Heart left ventricle (tissue), 13 donors: ENCODE measurements at regions not wholly inside any gene's neighbourhood (a gene's known extent, or its start where the extent isn't known, plus 50 kb on each side); places are given as distances from the start of the nearest gene placed in this dataset.

ENCODE experiments used
- POLR2A ChIP-seq, 2 donors: fragments of 450-650 bp; IDR thresholded peaks; one replicate each; pipeline ENCODE4 v1.6.1; 2017; ENCODE audit warnings: antibody characterized with exemption in 2 of 2, mild to moderate bottlenecking in 2 of 2, moderate library complexity in 2 of 2
- TF ChIP-seq, protein P1 (sequence below), 12 donors: fragments of 200-600 bp; sonication (generic) in 4 of 12; IDR thresholded peaks; one replicate each; pipeline versions ENCODE4 v1.5.0 to v1.8.0; 2018 to 2022; ENCODE audit warnings: antibody characterized with exemption in 12 of 12, mild to moderate bottlenecking in 5 of 12
- donor health status: ischemic (EF 13 %, LVEDD 7.1; RV severe dilation, severe dysfunction).
- donor health status: DM: no; HTN: yes; CAD: no.
- donor health status: DM: no; HTN: no; CAD: no.
- donor health status: ischemic (EF 25% LVEDD 6.9; RV normal size, moderate dysfunction).
- donor health status: ischemic (EF 25% LVEDD 5.7; RV mildly dilated, moderate dysfunction).
- donor health status: ischemic (EF 35%, LVEDD 5.7; RV mildly dilated, moderate dysfunction).
- donor health status: nonischemic (EF 11% LVEDD 7.7; RV severe dilation, severe dysfunction).
- donor health status: DM: yes; HTN: yes; CAD: no.
- donor health status: PGD.
- donor health status: ischemic (EF 29% LVEDD 5.4; RV normal size, mild dysfunction).
- donor health status: nonischemic (EF 23%, LVEDD 6.1; RV moderate dilation, normal function).

DNA sequence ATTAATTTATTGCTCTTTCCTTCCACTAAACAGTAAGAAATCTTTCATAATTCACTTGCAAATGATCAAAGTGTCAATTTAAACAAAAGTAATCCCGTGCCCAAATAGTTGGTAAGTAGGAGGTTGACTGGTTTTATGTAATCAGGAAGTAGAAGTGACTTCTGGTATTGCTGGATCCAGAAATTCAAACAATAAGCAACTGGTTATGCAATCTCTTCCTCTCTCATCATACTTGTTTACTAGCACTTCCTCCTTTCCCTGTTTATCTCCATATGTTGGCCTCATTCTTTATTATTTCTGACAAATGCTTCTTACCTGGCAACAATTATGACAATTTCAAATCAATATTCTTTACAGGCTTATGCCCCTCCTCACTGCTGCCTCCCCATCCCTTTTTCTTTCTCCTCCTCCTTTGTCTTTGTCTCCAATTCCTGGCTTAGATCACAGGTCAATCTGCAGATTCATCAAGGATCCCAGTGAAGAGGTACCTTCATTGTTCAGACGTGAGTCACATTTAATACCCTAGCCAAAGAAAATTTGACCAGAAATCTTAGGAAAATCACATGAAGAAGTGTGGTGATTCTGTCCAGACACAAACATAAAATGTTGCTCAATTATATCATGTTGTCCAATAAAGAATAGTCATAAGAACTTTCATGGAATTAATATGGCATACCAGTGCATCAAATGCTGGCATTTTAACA lies 323.2 kb upstream of the PCDH7 start:
- TF ChIP-seq, protein P1, sequence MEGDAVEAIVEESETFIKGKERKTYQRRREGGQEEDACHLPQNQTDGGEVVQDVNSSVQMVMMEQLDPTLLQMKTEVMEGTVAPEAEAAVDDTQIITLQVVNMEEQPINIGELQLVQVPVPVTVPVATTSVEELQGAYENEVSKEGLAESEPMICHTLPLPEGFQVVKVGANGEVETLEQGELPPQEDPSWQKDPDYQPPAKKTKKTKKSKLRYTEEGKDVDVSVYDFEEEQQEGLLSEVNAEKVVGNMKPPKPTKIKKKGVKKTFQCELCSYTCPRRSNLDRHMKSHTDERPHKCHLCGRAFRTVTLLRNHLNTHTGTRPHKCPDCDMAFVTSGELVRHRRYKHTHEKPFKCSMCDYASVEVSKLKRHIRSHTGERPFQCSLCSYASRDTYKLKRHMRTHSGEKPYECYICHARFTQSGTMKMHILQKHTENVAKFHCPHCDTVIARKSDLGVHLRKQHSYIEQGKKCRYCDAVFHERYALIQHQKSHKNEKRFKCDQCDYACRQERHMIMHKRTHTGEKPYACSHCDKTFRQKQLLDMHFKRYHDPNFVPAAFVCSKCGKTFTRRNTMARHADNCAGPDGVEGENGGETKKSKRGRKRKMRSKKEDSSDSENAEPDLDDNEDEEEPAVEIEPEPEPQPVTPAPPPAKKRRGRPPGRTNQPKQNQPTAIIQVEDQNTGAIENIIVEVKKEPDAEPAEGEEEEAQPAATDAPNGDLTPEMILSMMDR (IDR thresholded peaks at IDR 0.05): no peak
- no peak for TF ChIP-seq POLR2A (IDR thresholded peaks at IDR 0.05)
